ENCODE measurements at regions not wholly inside any gene's neighbourhood (a gene's known extent, or its start where the extent isn't known, plus 50 kb on each side); places are given as distances from the start of the nearest gene placed in this dataset.

- no peak overlapping the region for H3K27ac ChIP-seq
- TF ChIP-seq ZFX (IDR thresholded peaks at IDR 0.05) (no peak), CTCF (conservative IDR thresholded peaks at IDR 0.05) (no peak)
These were observed 88.1 kb upstream of the AGAP1 start for GRCh38 chr2:235405612-235406361.

- no peak overlapping the region for H3K27ac ChIP-seq
- TF ChIP-seq CTCF (conservative IDR thresholded peaks at IDR 0.05): no peak
- TF ChIP-seq ZFX (IDR thresholded peaks at IDR 0.05): no peak
These were observed 87.4 kb upstream of the AGAP1 start for GRCh38 chr2:235406430-235406829.

GRCh38 chr2:235411905-235412485 is 81.8 kb upstream of the AGAP1 start:
- H3K27ac ChIP-seq: no peak overlapping the region
- TF ChIP-seq ZFX (IDR thresholded peaks at IDR 0.05) (no peak), CTCF (conservative IDR thresholded peaks at IDR 0.05) (no peak)

GRCh38 chr2:235413064-235413463 is 80.8 kb upstream of the AGAP1 start:
- H3K27ac ChIP-seq: no peak overlapping the region
- TF ChIP-seq ZFX (IDR thresholded peaks at IDR 0.05) (no peak), CTCF (conservative IDR thresholded peaks at IDR 0.05) (no peak)

- H3K27ac ChIP-seq: no peak overlapping the region
- TF ChIP-seq ZFX (IDR thresholded peaks at IDR 0.05): no peak
- TF ChIP-seq CTCF (conservative IDR thresholded peaks at IDR 0.05): no peak
These were observed 79.4 kb upstream of the AGAP1 start for GRCh38 chr2:235414422-235414821.

- TF ChIP-seq CTCF (conservative IDR thresholded peaks at IDR 0.05) (no peak), ZFX (IDR thresholded peaks at IDR 0.05) (no peak)
- H3K27ac ChIP-seq: no peak overlapping the region
These were observed 76.9 kb upstream of the AGAP1 start for GRCh38 chr2:235416858-235417499.

GRCh38 chr2:235418918-235419317 is 74.9 kb upstream of the AGAP1 start:
- TF ChIP-seq CTCF (conservative IDR thresholded peaks at IDR 0.05): no peak
- no peak for TF ChIP-seq ZFX (IDR thresholded peaks at IDR 0.05)

More at GRCh38 chr2:235418918-235419317, 74.9 kb upstream of the AGAP1 start:
- H3K27ac ChIP-seq: no peak overlapping the region
